GM21390 (cell line): ENCODE measurements at regions not wholly inside any gene's neighbourhood (a gene's known extent, or its start where the extent isn't known, plus 50 kb on each side); places are given as distances from the start of the nearest gene placed in this dataset.

Source experiments
- ATAC-seq: cut with Tn5 transposase; IDR thresholded peaks from one replicate; pipeline ENCODE4 v1.9.1; 2021; ENCODE audit not compliant: unreplicated experiment

- ATAC-seq, result no peak
These were observed 328.4 kb downstream of the LPIN1 start for GRCh38 chr2:12074845-12075217.

GRCh38 chr2:12075603-12076002 is 329.2 kb downstream of the LPIN1 start:
- ATAC-seq, result no peak

GRCh38 chr2:12076810-12077209 is 330.4 kb downstream of the LPIN1 start:
- no peak for ATAC-seq

GRCh38 chr2:12080360-12080759 is 333.9 kb downstream of the LPIN1 start:
- ATAC-seq, result no peak

- ATAC-seq, result no peak
These were observed 335.2 kb downstream of the LPIN1 start for GRCh38 chr2:12081481-12082210.

GRCh38 chr2:12083081-12083581 is 336.7 kb downstream of the LPIN1 start:
- ATAC-seq, result no peak

- ATAC-seq, result no peak
These were observed 337.4 kb downstream of the LPIN1 start for GRCh38 chr2:12083713-12084419.

- no peak for ATAC-seq
These were observed 340.7 kb downstream of the LPIN1 start for GRCh38 chr2:12087175-12087574.

GRCh38 chr2:12087671-12088380 is 341.4 kb downstream of the LPIN1 start:
- no peak for ATAC-seq

GRCh38 chr2:12089001-12089400 is 342.6 kb downstream of the LPIN1 start:
- ATAC-seq, result no peak

- no peak for ATAC-seq
These were observed 343.1 kb downstream of the LPIN1 start for GRCh38 chr2:12089496-12089895.

GRCh38 chr2:12090072-12090471 is 343.6 kb downstream of the LPIN1 start:
- no peak for ATAC-seq

- ATAC-seq, result no peak
These were observed 344.2 kb downstream of the LPIN1 start for GRCh38 chr2:12090590-12090989.

- no peak for ATAC-seq
These were observed 344.9 kb downstream of the LPIN1 start for GRCh38 chr2:12091201-12091806.

GRCh38 chr2:12094134-12094533 is 347.7 kb downstream of the LPIN1 start:
- ATAC-seq, result no peak

GRCh38 chr2:12096051-12096787 is 349.8 kb downstream of the LPIN1 start:
- no peak for ATAC-seq

- ATAC-seq, result no peak
These were observed 350.5 kb downstream of the LPIN1 start for GRCh38 chr2:12096788-12097449.

GRCh38 chr2:12097859-12098258 is 351.4 kb downstream of the LPIN1 start:
- ATAC-seq, result no peak

GRCh38 chr2:12099374-12099773 is 352.9 kb downstream of the LPIN1 start:
- ATAC-seq, result no peak

- no peak for ATAC-seq
These were observed 356.2 kb downstream of the LPIN1 start for GRCh38 chr2:12102679-12103078.
